Activated T-cell treated with anti-CD3 and anti-CD28 coated beads, Interleukin-2, amount 50 U/mL, for 72 hours (primary cell): ENCODE measurements at regions not wholly inside any gene's neighbourhood (a gene's known extent, or its start where the extent isn't known, plus 50 kb on each side); places are given as distances from the start of the nearest gene placed in this dataset.

Experiments
- ATAC-seq, 2 donors: fragments of 150-1000 bp; cut with Tn5 transposase; replicated peaks in 1 of 2; 2 replicates each; pipeline ENCODE4 v1.10.0; 2021; ENCODE audit warnings: moderate library complexity in 2 of 2, mild to moderate bottlenecking in 1 of 2
- DNase-seq, 2 donors: peaks; one replicate each; pipeline ENCODE4 v3.0.0; 2021 to 2022; ENCODE audit warnings: mixed read lengths in 1 of 2
- H3K27ac Mint-ChIP-seq: one replicate; pipeline ENCODE4 v1.8.0; 2022; ENCODE audit warnings: mild to moderate bottlenecking, moderate library complexity, mixed read lengths
- H3K27me3 Mint-ChIP-seq: one replicate; pipeline ENCODE4 v1.8.0; 2022; ENCODE audit warnings: low read depth, mixed read lengths
- H3K36me3 Mint-ChIP-seq, 2 donors: one replicate each; pipeline ENCODE4 v1.8.0; 2022; ENCODE audit warnings: mixed read lengths in 2 of 2, mild to moderate bottlenecking in 1 of 2; ENCODE audit not compliant: insufficient read depth in 2 of 2
- H3K4me1 Mint-ChIP-seq: one replicate; pipeline ENCODE4 v1.8.0; 2022; ENCODE audit warnings: low read depth, mixed read lengths
- H3K4me3 Mint-ChIP-seq, 2 donors: one replicate each; pipeline ENCODE4 v1.8.0; 2022; ENCODE audit warnings: mild to moderate bottlenecking in 2 of 2, mixed read lengths in 2 of 2, moderate library complexity in 2 of 2
- H3K9me3 Mint-ChIP-seq, 2 donors: one replicate each; pipeline ENCODE4 v1.8.0; 2022; ENCODE audit warnings: mixed read lengths in 2 of 2

DNA sequence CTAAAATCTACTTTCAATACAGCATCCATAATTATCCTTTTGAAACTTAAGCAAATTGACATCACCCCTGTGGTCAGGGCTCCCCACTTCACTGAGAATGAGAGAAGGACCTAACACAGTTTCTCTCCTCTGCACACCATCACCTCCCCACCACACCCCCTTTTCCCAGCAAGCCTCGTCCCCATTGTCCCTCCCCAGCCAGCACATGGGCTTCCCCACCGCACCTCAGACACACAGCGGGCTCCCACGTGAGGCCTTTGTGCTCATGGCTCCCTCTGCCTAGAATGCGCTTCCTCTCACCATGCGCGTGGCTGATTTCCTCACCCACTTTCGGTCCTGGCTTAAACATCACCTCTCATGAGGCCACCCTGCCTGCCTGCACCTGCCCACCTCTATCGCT, 639.0 kb upstream of the FRG1 start:
- Mint-ChIP-seq H3K36me3 (peaks cover 0 to 1% of the 10 kb centered on the region in 2 donors), H3K4me3 (no peak overlapping the region), H3K4me1 (no peaks in the 10 kb centered on the region), H3K27ac (no peak overlapping the region), H3K27me3 (no peaks in the 10 kb centered on the region), H3K9me3 (peaks cover 3% of the 10 kb centered on the region in 2 donors)
- DNase-seq, result no peak
- no peak for ATAC-seq

DNA sequence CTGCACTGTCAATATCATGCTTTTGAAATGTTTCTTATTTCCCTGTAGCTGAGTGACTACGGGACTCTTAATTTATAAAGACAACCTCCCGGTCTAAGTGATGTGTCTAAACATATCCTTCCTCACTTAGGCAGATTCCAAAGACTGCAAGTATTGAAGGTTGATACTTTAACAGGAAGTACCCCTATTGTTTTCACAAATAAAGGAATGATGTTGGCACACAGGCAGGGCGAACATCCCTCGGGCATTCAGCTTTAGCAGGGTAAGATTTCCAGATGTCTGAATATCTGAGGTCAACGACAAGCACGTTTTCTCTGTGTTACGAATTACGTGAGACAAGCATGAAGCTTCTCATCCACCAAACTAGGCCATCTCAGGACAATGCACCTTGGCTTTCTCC, 638.0 kb upstream of the FRG1 start:
- no peak overlapping the region for H3K4me3 Mint-ChIP-seq
- no peak for DNase-seq
- no peaks in the 10 kb centered on the region for H3K4me1 Mint-ChIP-seq
- H3K27ac Mint-ChIP-seq, result no peak overlapping the region
- ATAC-seq, result no peak
- peaks cover 3% of the 10 kb centered on the region in 2 donors for H3K9me3 Mint-ChIP-seq
- H3K36me3 Mint-ChIP-seq, result peaks cover 0 to 1% of the 10 kb centered on the region in 2 donors
- no peaks in the 10 kb centered on the region for H3K27me3 Mint-ChIP-seq

DNA sequence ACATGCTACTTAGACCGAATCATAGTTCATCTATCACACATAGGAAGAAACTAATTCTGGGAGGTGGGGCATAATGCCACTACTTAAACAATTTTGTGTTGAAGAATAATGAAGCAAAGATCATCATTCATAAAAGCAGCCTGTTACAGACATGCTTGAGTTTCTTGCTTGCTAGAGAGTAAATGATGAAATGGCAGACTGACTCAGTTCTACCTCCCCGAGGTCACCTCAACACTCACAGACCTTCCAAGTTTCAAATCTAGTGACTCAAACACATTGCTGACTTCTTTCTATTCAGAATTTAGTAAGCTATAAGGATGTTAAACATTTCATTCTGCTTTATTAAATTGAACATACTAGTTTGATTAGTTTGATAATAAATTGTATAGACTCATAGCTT, 636.5 kb upstream of the FRG1 start:
- DNase-seq (no peak), ATAC-seq (peak in 1 of 2 donors; percentile 78)
- H3K27me3 Mint-ChIP-seq, result no peaks in the 10 kb centered on the region

GRCh38 chr4:189304809-189305208, 635.9 kb upstream of the FRG1 start:
- Mint-ChIP-seq H3K27me3 (no peaks in the 10 kb centered on the region), H3K4me3 (no peak overlapping the region), H3K36me3 (peaks cover 0 to 1% of the 10 kb centered on the region in 2 donors), H3K9me3 (peaks cover 3% of the 10 kb centered on the region in 2 donors), H3K27ac (no peak overlapping the region), H3K4me1 (no peaks in the 10 kb centered on the region)
- DNase-seq (no peak), ATAC-seq (no peak)

More for the DNA sequence above, 636.5 kb upstream of the FRG1 start:
- Mint-ChIP-seq H3K9me3 (peaks cover 3% of the 10 kb centered on the region in 2 donors), H3K4me3 (no peak overlapping the region), H3K4me1 (no peaks in the 10 kb centered on the region), H3K27ac (no peak overlapping the region), H3K36me3 (peaks cover 0 to 1% of the 10 kb centered on the region in 2 donors)

DNA sequence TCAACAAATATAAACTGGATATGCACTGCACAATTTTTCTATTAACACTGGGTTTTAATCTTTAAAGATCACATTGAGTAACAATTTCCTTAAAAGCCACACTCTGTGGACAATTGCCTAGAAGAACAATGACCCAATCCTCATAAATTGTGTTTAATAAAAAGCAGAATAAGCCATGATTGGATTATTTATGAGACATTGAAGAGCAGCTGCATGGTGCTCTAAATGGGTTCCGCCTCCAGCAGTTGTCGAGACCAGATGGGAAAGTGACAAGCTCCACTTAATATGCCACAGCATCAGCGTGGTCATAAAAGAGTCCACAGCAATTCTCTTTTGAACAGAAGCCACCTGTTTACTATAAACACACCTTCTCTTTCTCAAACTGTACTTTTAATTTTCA, 635.2 kb upstream of the FRG1 start:
- DNase-seq (no peak), ATAC-seq (no peak)
- Mint-ChIP-seq H3K9me3 (peaks cover 3% of the 10 kb centered on the region in 2 donors), H3K27me3 (no peaks in the 10 kb centered on the region), H3K36me3 (no peaks in the 10 kb centered on the region), H3K27ac (no peak overlapping the region), H3K4me3 (no peak overlapping the region), H3K4me1 (no peaks in the 10 kb centered on the region)

GRCh38 chr4:189311251-189311650, 629.4 kb upstream of the FRG1 start:
- Mint-ChIP-seq H3K27ac (no peak overlapping the region), H3K9me3 (peaks cover 0 to 6% of the 10 kb centered on the region in 2 donors), H3K4me3 (no peak overlapping the region), H3K27me3 (no peaks in the 10 kb centered on the region), H3K4me1 (no peaks in the 10 kb centered on the region), H3K36me3 (peaks cover 0 to 7% of the 10 kb centered on the region in 2 donors)
- DNase-seq (no peak), ATAC-seq (no peak)

DNA sequence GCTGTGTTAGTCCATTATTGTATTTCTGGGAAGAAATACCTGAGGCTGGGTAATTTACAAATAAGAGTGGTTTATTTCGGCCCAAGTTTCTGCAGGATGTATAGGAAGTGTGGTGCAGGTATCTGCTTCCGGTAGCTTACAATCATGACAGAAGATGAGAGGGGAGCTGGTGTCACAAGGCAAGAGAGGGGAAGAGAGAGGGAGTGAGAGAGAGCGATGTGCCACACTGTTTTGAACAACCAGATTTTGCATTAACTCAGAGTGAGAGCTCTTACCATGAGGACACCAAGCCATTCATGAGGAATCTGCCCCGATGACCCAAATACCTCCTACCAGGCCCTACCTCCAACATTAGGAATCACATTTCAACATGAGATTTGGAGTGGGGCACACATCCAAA, 627.6 kb upstream of the FRG1 start:
- no peak overlapping the region for H3K27ac Mint-ChIP-seq
- no peak overlapping the region for H3K4me3 Mint-ChIP-seq
- peaks cover 2 to 6% of the 10 kb centered on the region in 2 donors for H3K9me3 Mint-ChIP-seq
- H3K4me1 Mint-ChIP-seq, result no peaks in the 10 kb centered on the region
- H3K27me3 Mint-ChIP-seq, result no peaks in the 10 kb centered on the region
- no peak for DNase-seq
- H3K36me3 Mint-ChIP-seq, result peaks cover 0 to 7% of the 10 kb centered on the region in 2 donors
- ATAC-seq, result no peak

GRCh38 chr4:189313861-189314513, 626.7 kb upstream of the FRG1 start:
- no peak for ATAC-seq
- Mint-ChIP-seq H3K9me3 (peaks cover 2 to 10% of the 10 kb centered on the region in 2 donors), H3K27ac (no peak overlapping the region), H3K27me3 (no peaks in the 10 kb centered on the region), H3K4me3 (no peak overlapping the region), H3K36me3 (peaks cover 0 to 7% of the 10 kb centered on the region in 2 donors), H3K4me1 (no peaks in the 10 kb centered on the region)
- DNase-seq, result no peak

DNA sequence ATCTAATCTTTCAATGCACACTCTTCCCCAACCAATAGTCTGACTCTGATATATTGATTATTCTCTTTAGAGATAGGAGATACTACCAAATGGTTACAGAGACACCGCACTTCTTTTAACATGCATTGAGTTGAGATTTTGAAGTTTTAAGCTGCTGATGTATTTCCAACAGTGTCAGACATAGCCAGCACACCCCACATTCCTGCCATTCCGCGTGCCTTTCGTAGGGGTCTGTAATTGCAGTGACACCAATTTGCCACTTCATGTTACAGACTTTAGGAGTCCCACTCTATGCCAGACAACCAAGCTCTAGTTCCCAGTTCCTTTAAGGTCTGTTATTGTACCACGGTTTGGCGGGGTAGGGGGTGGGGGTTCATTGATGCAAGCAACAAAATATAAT, 618.2 kb upstream of the FRG1 start:
- DNase-seq (no peak), ATAC-seq (no peak)
- Mint-ChIP-seq H3K36me3 (no peaks in the 10 kb centered on the region), H3K27me3 (no peaks in the 10 kb centered on the region), H3K4me3 (no peak overlapping the region), H3K4me1 (no peaks in the 10 kb centered on the region), H3K9me3 (peaks cover 4 to 6% of the 10 kb centered on the region in 2 donors), H3K27ac (no peak overlapping the region)

DNA sequence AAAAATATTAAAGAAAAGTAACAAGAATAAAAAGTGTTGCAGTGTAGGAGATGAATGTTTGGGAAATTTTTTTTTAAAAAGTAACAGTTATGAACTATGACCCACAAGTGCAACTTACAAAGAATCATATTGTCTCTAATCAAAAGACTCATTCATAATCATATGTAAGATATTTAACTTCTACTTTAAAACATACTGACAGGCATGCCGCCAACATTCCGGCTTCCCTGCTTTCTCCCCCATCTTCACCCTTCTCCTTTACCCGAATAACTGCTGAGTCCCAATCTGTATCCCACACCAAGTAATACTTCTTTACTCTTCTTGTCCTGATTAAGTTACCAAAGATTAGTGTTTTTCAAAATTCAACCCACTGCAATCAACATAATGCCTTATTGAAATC, 598.8 kb upstream of the FRG1 start:
- H3K4me3 Mint-ChIP-seq, result no peak overlapping the region
- H3K36me3 Mint-ChIP-seq, result peaks cover 0 to 2% of the 10 kb centered on the region in 2 donors
- DNase-seq (no peak), ATAC-seq (no peak)
- H3K9me3 Mint-ChIP-seq, result peaks cover 10 to 12% of the 10 kb centered on the region in 2 donors
- no peaks in the 10 kb centered on the region for H3K27me3 Mint-ChIP-seq
- no peaks in the 10 kb centered on the region for H3K4me1 Mint-ChIP-seq
- no peak overlapping the region for H3K27ac Mint-ChIP-seq

DNA sequence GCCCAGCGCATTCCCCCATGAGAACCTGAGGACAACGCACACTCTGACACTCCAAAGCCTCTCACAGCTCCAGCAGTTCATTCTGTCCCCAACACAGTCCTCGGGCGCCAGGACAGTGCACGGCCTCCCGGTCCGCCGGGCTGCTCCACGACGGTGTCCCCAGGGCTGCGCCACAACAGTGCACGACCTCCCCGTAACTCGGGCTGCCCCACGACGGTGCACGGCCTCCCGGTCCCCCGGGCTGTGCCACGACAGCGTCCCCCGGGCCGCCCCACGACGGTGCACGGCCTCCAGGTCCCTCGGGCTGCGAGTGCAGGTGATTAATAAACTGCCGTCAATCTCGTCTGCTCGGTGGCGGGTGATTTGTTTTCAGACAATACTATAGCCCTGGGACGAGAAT, 585.1 kb upstream of the FRG1 start:
- Mint-ChIP-seq H3K27me3 (no peaks in the 10 kb centered on the region), H3K4me1 (no peaks in the 10 kb centered on the region), H3K27ac (no peak overlapping the region), H3K4me3 (no peak overlapping the region), H3K36me3 (peaks cover 0 to 1% of the 10 kb centered on the region in 2 donors), H3K9me3 (peaks cover 3 to 14% of the 10 kb centered on the region in 2 donors)
- no peak for DNase-seq
- no peak for ATAC-seq

- no peak overlapping the region for H3K4me3 Mint-ChIP-seq
- no peak for DNase-seq
- H3K4me1 Mint-ChIP-seq, result no peaks in the 10 kb centered on the region
- no peak overlapping the region for H3K27ac Mint-ChIP-seq
- H3K36me3 Mint-ChIP-seq, result peaks cover 1 to 2% of the 10 kb centered on the region in 2 donors
- ATAC-seq, result no peak
- H3K27me3 Mint-ChIP-seq, result no peaks in the 10 kb centered on the region
- H3K9me3 Mint-ChIP-seq, result peaks cover 7 to 9% of the 10 kb centered on the region in 2 donors
These were observed 578.3 kb upstream of the FRG1 start for GRCh38 chr4:189362364-189362763.

GRCh38 chr4:189364032-189364449, 576.6 kb upstream of the FRG1 start:
- Mint-ChIP-seq H3K4me1 (no peaks in the 10 kb centered on the region), H3K27ac (no peak overlapping the region), H3K36me3 (peaks cover 1 to 2% of the 10 kb centered on the region in 2 donors), H3K4me3 (no peak overlapping the region), H3K9me3 (peaks cover 7 to 9% of the 10 kb centered on the region in 2 donors), H3K27me3 (no peaks in the 10 kb centered on the region)
- no peak for DNase-seq
- ATAC-seq, result no peak

- no peak overlapping the region for H3K27ac Mint-ChIP-seq
- no peaks in the 10 kb centered on the region for H3K4me1 Mint-ChIP-seq
- H3K27me3 Mint-ChIP-seq, result no peaks in the 10 kb centered on the region
- H3K4me3 Mint-ChIP-seq, result no peak overlapping the region
- peaks cover 1 to 2% of the 10 kb centered on the region in 2 donors for H3K36me3 Mint-ChIP-seq
- no peak for DNase-seq
- H3K9me3 Mint-ChIP-seq, result peaks cover 5 to 7% of the 10 kb centered on the region in 2 donors
- no peak for ATAC-seq
These were observed 575.2 kb upstream of the FRG1 start for GRCh38 chr4:189365451-189365850.
